Suprapubic skin (tissue), 3 donors: ENCODE measurements at regions not wholly inside any gene's neighbourhood (a gene's known extent, or its start where the extent isn't known, plus 50 kb on each side); places are given as distances from the start of the nearest gene placed in this dataset.

Source experiments
- POLR2A ChIP-seq, 2 donors: fragments of 450-650 bp; IDR thresholded peaks; one replicate each; pipeline ENCODE4 v1.6.1; 2017; ENCODE audit warnings: antibody characterized with exemption in 2 of 2, mild to moderate bottlenecking in 2 of 2, moderate library complexity in 2 of 2
- TF ChIP-seq, protein P1 (sequence below), 2 donors: fragments of 200-600 bp in 1 of 2; fragments of 450-650 bp in 1 of 2; sonication (generic) in 1 of 2; IDR thresholded peaks; one replicate each; pipeline ENCODE4 v1.5.1; 2016 to 2019; ENCODE audit warnings: antibody characterized with exemption in 2 of 2, mild to moderate bottlenecking in 1 of 2, moderate library complexity in 1 of 2

DNA sequence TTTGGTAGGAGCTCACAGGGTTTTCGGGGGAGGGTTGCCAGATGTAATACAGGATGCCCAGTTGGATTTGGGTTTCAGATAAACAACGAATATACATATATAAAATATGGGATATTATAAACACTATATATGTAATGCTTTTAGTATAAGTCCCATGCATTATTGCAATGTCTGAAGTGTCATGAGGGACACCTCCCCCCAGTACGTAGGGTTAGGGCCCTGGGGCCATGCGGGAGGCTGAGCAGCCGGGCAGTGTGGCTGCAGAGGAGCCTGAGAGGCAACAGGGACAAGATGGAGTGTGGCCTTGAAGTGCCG lies 148.9 kb downstream of the SMAD6 start:
- TF ChIP-seq, protein P1, sequence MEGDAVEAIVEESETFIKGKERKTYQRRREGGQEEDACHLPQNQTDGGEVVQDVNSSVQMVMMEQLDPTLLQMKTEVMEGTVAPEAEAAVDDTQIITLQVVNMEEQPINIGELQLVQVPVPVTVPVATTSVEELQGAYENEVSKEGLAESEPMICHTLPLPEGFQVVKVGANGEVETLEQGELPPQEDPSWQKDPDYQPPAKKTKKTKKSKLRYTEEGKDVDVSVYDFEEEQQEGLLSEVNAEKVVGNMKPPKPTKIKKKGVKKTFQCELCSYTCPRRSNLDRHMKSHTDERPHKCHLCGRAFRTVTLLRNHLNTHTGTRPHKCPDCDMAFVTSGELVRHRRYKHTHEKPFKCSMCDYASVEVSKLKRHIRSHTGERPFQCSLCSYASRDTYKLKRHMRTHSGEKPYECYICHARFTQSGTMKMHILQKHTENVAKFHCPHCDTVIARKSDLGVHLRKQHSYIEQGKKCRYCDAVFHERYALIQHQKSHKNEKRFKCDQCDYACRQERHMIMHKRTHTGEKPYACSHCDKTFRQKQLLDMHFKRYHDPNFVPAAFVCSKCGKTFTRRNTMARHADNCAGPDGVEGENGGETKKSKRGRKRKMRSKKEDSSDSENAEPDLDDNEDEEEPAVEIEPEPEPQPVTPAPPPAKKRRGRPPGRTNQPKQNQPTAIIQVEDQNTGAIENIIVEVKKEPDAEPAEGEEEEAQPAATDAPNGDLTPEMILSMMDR (IDR thresholded peaks at IDR 0.05): no peak
- no peak for TF ChIP-seq POLR2A (IDR thresholded peaks at IDR 0.05)
